ENCODE measurements at regions not wholly inside any gene's neighbourhood (a gene's known extent, or its start where the extent isn't known, plus 50 kb on each side); places are given as distances from the start of the nearest gene placed in this dataset.

- TF ChIP-seq CTCF (IDR thresholded peaks at IDR 0.05) (no peak), ZFX (IDR thresholded peaks at IDR 0.05; ENCODE audit: borderline replicate concordance) (no peak)
These were observed 520.7 kb downstream of the TRHDE start for GRCh38 chr12:72792889-72793288.
